ENCODE measurements at regions not wholly inside any gene's neighbourhood (a gene's known extent, or its start where the extent isn't known, plus 50 kb on each side); places are given as distances from the start of the nearest gene placed in this dataset.

DNA sequence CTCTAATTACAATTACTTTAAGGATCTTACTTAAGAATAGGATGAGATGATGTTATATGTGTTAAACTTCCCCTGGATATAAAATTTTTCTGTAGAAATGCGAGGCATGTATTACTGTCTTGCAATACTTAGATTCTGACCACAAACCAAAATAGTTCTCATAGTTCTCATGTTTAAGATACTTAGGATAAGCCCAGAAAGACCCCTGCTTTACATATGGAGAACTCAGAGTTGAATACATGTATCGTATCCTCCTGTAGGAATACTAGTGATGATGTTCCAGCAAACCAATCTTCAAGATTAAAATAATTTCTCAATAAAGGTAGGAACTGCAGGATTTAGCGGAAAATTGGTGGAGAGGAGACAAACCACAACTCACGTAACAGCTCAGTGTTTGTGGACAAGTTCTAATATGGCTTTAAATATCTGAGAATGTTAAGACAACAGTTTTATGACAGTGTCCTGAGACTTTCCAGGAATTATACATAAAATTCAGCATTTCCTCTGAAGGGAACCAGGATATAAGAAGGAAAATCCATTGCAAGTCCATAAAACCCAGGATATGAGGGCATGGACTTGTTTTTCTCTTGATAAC is 114.7 kb upstream of the CRY1 start:
- TF ChIP-seq, protein P1, sequence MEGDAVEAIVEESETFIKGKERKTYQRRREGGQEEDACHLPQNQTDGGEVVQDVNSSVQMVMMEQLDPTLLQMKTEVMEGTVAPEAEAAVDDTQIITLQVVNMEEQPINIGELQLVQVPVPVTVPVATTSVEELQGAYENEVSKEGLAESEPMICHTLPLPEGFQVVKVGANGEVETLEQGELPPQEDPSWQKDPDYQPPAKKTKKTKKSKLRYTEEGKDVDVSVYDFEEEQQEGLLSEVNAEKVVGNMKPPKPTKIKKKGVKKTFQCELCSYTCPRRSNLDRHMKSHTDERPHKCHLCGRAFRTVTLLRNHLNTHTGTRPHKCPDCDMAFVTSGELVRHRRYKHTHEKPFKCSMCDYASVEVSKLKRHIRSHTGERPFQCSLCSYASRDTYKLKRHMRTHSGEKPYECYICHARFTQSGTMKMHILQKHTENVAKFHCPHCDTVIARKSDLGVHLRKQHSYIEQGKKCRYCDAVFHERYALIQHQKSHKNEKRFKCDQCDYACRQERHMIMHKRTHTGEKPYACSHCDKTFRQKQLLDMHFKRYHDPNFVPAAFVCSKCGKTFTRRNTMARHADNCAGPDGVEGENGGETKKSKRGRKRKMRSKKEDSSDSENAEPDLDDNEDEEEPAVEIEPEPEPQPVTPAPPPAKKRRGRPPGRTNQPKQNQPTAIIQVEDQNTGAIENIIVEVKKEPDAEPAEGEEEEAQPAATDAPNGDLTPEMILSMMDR (conservative IDR thresholded peaks at IDR 0.05; ENCODE audit: low read depth in 2 of 2), result no peak
- no peak for TF ChIP-seq EZH2 (IDR thresholded peaks at IDR 0.05; ENCODE audit: low read depth, unreplicated experiment)
- no peak for TF ChIP-seq CREB1 (CRISPR knock-in tag; IDR thresholded peaks at IDR 0.05; ENCODE audit: low read depth)
- no peak for TF ChIP-seq ZNF331 (CRISPR knock-in tag; IDR thresholded peaks at IDR 0.05; ENCODE audit: low read depth)
- TF ChIP-seq POLR2AphosphoS5 (IDR thresholded peaks at IDR 0.05; ENCODE audit: low read depth), result no peak
- TF ChIP-seq, protein P2, sequence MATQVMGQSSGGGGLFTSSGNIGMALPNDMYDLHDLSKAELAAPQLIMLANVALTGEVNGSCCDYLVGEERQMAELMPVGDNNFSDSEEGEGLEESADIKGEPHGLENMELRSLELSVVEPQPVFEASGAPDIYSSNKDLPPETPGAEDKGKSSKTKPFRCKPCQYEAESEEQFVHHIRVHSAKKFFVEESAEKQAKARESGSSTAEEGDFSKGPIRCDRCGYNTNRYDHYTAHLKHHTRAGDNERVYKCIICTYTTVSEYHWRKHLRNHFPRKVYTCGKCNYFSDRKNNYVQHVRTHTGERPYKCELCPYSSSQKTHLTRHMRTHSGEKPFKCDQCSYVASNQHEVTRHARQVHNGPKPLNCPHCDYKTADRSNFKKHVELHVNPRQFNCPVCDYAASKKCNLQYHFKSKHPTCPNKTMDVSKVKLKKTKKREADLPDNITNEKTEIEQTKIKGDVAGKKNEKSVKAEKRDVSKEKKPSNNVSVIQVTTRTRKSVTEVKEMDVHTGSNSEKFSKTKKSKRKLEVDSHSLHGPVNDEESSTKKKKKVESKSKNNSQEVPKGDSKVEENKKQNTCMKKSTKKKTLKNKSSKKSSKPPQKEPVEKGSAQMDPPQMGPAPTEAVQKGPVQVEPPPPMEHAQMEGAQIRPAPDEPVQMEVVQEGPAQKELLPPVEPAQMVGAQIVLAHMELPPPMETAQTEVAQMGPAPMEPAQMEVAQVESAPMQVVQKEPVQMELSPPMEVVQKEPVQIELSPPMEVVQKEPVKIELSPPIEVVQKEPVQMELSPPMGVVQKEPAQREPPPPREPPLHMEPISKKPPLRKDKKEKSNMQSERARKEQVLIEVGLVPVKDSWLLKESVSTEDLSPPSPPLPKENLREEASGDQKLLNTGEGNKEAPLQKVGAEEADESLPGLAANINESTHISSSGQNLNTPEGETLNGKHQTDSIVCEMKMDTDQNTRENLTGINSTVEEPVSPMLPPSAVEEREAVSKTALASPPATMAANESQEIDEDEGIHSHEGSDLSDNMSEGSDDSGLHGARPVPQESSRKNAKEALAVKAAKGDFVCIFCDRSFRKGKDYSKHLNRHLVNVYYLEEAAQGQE (IDR thresholded peaks at IDR 0.05; ENCODE audit: unreplicated experiment), result no peak
- TF ChIP-seq, protein P3, sequence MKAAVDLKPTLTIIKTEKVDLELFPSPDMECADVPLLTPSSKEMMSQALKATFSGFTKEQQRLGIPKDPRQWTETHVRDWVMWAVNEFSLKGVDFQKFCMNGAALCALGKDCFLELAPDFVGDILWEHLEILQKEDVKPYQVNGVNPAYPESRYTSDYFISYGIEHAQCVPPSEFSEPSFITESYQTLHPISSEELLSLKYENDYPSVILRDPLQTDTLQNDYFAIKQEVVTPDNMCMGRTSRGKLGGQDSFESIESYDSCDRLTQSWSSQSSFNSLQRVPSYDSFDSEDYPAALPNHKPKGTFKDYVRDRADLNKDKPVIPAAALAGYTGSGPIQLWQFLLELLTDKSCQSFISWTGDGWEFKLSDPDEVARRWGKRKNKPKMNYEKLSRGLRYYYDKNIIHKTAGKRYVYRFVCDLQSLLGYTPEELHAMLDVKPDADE (IDR thresholded peaks at IDR 0.05), result no peak
- TF ChIP-seq EZH2phosphoT487 (IDR thresholded peaks at IDR 0.05; ENCODE audit: unreplicated experiment), result no peak
- no peak for TF ChIP-seq ZNF114 (CRISPR knock-in tag; IDR thresholded peaks at IDR 0.05)

Measured in GM23338 (cell line).